RPMI8226 (cell line): ENCODE measurements at regions not wholly inside any gene's neighbourhood (a gene's known extent, or its start where the extent isn't known, plus 50 kb on each side); places are given as distances from the start of the nearest gene placed in this dataset.
A peak's percentile ranks its signal among the peaks of the same experiment; 100 is the strongest.
"Not testable (repeated sequence)": the region's sequence is repeated elsewhere in the genome, so short reads cannot be mapped to it uniquely, and the experiment has no call there.

ENCODE experiments used
- DNase-seq: peaks from one replicate; pipeline ENCODE4 v3.0.0-alpha.2; 2015

GRCh38 chr11:104699981-104700380 is 198.3 kb downstream of the CASP12 start:
- no peak for DNase-seq

GRCh38 chr11:104695065-104695463 is 203.2 kb downstream of the CASP12 start:
- DNase-seq: no peak

- DNase-seq: no peak
Observed at GRCh38 chr11:104694259-104695064, 203.8 kb downstream of the CASP12 start.

GRCh38 chr11:104692751-104693150 is 205.5 kb downstream of the CASP12 start:
- DNase-seq: no peak

- no peak for DNase-seq
Observed at GRCh38 chr11:104691129-104691528, 207.1 kb downstream of the CASP12 start.

- DNase-seq: no peak
Observed at GRCh38 chr11:104690241-104690640, 208.0 kb downstream of the CASP12 start.

- DNase-seq: no peak
Observed at GRCh38 chr11:104688731-104689130, 209.5 kb downstream of the CASP12 start.

- DNase-seq: no peak
Observed at GRCh38 chr11:104682206-104682605, 216.1 kb downstream of the CASP12 start.

GRCh38 chr11:104679258-104679657 is 219.0 kb downstream of the CASP12 start:
- no peak for DNase-seq

- no peak for DNase-seq
Observed at GRCh38 chr11:104678408-104678807, 219.9 kb downstream of the CASP12 start.

- DNase-seq: not testable (repeated sequence)
Observed at GRCh38 chr11:104677069-104677468, 221.2 kb downstream of the CASP12 start.

- DNase-seq: no peak
Observed at GRCh38 chr11:104672897-104673296, 225.4 kb downstream of the CASP12 start.

GRCh38 chr11:104668797-104669463 is 229.3 kb downstream of the CASP12 start:
- DNase-seq: no peak

- DNase-seq: no peak
Observed at GRCh38 chr11:104666624-104667023, 231.6 kb downstream of the CASP12 start.

GRCh38 chr11:104665641-104666040 is 232.6 kb downstream of the CASP12 start:
- DNase-seq: no peak

- no peak for DNase-seq
Observed at GRCh38 chr11:104663190-104664140, 234.8 kb downstream of the CASP12 start.

- no peak for DNase-seq
Observed at GRCh38 chr11:104661901-104662300, 236.4 kb downstream of the CASP12 start.

GRCh38 chr11:104661471-104661870 is 236.8 kb downstream of the CASP12 start:
- DNase-seq: no peak

GRCh38 chr11:104658177-104658576 is 240.1 kb downstream of the CASP12 start:
- DNase-seq: no peak

- DNase-seq: no peak
Observed at GRCh38 chr11:104657083-104657482, 241.2 kb downstream of the CASP12 start.

- no peak for DNase-seq
Observed at GRCh38 chr11:104655066-104655465, 243.2 kb downstream of the CASP12 start.

GRCh38 chr11:104654181-104654813 is 244.0 kb downstream of the CASP12 start:
- DNase-seq: no peak

- DNase-seq: peak; percentile 72
Observed at GRCh38 chr11:104653407-104653806, 244.9 kb downstream of the CASP12 start.
